ENCODE measurements at regions not wholly inside any gene's neighbourhood (a gene's known extent, or its start where the extent isn't known, plus 50 kb on each side); places are given as distances from the start of the nearest gene placed in this dataset.

- no peak overlapping the region for H3K4me3 ChIP-seq (ENCODE audit: low read length)
- no peak for DNase-seq (ENCODE audit: low read depth)
- TF ChIP-seq, protein P1, sequence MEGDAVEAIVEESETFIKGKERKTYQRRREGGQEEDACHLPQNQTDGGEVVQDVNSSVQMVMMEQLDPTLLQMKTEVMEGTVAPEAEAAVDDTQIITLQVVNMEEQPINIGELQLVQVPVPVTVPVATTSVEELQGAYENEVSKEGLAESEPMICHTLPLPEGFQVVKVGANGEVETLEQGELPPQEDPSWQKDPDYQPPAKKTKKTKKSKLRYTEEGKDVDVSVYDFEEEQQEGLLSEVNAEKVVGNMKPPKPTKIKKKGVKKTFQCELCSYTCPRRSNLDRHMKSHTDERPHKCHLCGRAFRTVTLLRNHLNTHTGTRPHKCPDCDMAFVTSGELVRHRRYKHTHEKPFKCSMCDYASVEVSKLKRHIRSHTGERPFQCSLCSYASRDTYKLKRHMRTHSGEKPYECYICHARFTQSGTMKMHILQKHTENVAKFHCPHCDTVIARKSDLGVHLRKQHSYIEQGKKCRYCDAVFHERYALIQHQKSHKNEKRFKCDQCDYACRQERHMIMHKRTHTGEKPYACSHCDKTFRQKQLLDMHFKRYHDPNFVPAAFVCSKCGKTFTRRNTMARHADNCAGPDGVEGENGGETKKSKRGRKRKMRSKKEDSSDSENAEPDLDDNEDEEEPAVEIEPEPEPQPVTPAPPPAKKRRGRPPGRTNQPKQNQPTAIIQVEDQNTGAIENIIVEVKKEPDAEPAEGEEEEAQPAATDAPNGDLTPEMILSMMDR (conservative IDR thresholded peaks at IDR 0.05; ENCODE audit: low read depth, low read length): no peak
Observed at GRCh38 chr20:56927127-56927526, 298.0 kb downstream of the TFAP2C start.

- no peak for DNase-seq (ENCODE audit: low read depth)
- H3K4me3 ChIP-seq (ENCODE audit: low read length): no peak overlapping the region
- TF ChIP-seq, protein P1 (conservative IDR thresholded peaks at IDR 0.05; ENCODE audit: low read depth, low read length): no peak
Observed at GRCh38 chr20:56928007-56928406, 298.9 kb downstream of the TFAP2C start.

- H3K4me3 ChIP-seq (ENCODE audit: low read length): no peak overlapping the region
- TF ChIP-seq, protein P1 (conservative IDR thresholded peaks at IDR 0.05; ENCODE audit: low read depth, low read length): no peak
- DNase-seq (ENCODE audit: low read depth): no peak
Observed at GRCh38 chr20:56929606-56930005, 300.5 kb downstream of the TFAP2C start.

- TF ChIP-seq, protein P1 (conservative IDR thresholded peaks at IDR 0.05; ENCODE audit: low read depth, low read length): no peak
- no peak for DNase-seq (ENCODE audit: low read depth)
Observed at GRCh38 chr20:56930876-56931275, 301.8 kb downstream of the TFAP2C start.

GRCh38 chr20:56932575-56933330 lies 303.6 kb downstream of the TFAP2C start:
- TF ChIP-seq, protein P1 (conservative IDR thresholded peaks at IDR 0.05; ENCODE audit: low read depth, low read length): no peak
- no peak overlapping the region for H3K4me3 ChIP-seq (ENCODE audit: low read length)
- DNase-seq (ENCODE audit: low read depth): no peak

More at GRCh38 chr20:56930876-56931275, 301.8 kb downstream of the TFAP2C start:
- no peak overlapping the region for H3K4me3 ChIP-seq (ENCODE audit: low read length)

GRCh38 chr20:56933331-56933698 lies 304.2 kb downstream of the TFAP2C start:
- TF ChIP-seq, protein P1 (conservative IDR thresholded peaks at IDR 0.05; ENCODE audit: low read depth, low read length): no peak

GRCh38 chr20:56934888-56935287 lies 305.8 kb downstream of the TFAP2C start:
- TF ChIP-seq, protein P1 (conservative IDR thresholded peaks at IDR 0.05; ENCODE audit: low read depth, low read length): no peak
- DNase-seq (ENCODE audit: low read depth): no peak
- H3K4me3 ChIP-seq (ENCODE audit: low read length): no peak overlapping the region

More at GRCh38 chr20:56933331-56933698, 304.2 kb downstream of the TFAP2C start:
- H3K4me3 ChIP-seq (ENCODE audit: low read length): no peak overlapping the region
- DNase-seq (ENCODE audit: low read depth): no peak

Data from retinal pigment epithelial cell (primary cell).